Uterus (tissue), 3 donors: ENCODE measurements at regions not wholly inside any gene's neighbourhood (a gene's known extent, or its start where the extent isn't known, plus 50 kb on each side); places are given as distances from the start of the nearest gene placed in this dataset.
"Not testable (repeated sequence)": the region's sequence is repeated elsewhere in the genome, so short reads cannot be mapped to it uniquely, and the experiment has no call there.

Experiments used
- DNase-seq, 2 donors: peaks; one replicate each; pipeline ENCODE4 v3.0.0-alpha.2; 2019 to 2020
- H3K27ac ChIP-seq, 2 donors: fragments of 200-600 bp; sonication (generic); 1 replicate in 1 of 2; 2 replicates in 1 of 2; pipeline ENCODE4 v1.5.1; 2016 to 2018
- H3K27me3 ChIP-seq, 2 donors: fragments of 200-600 bp; sonication (generic); one replicate each; pipeline ENCODE4 v1.5.1; 2018 to 2019; ENCODE audit warnings: control low read depth in 1 of 2
- H3K36me3 ChIP-seq, 2 donors: fragments of 200-600 bp; sonication (generic); one replicate each; pipeline ENCODE4 v1.5.1; 2019; ENCODE audit warnings: control low read depth in 1 of 2
- H3K4me1 ChIP-seq, 2 donors: fragments of 200-600 bp; sonication (generic); one replicate each; pipeline ENCODE4 v1.5.1; 2018 to 2019; ENCODE audit warnings: control low read depth in 1 of 2
- H3K4me3 ChIP-seq, 2 donors: fragments of 200-600 bp; sonication (generic); 1 replicate in 1 of 2; 2 replicates in 1 of 2; pipeline ENCODE4 v1.5.1; 2018 to 2019; ENCODE audit warnings: mild to moderate bottlenecking in 1 of 2
- H3K9me3 ChIP-seq, 2 donors: fragments of 200-600 bp; sonication (generic); one replicate each; pipeline ENCODE4 v1.5.1; 2019; ENCODE audit warnings: control low read depth in 1 of 2
- CTCF ChIP-seq, 4 experiments: fragments of 200-600 bp in 2 of 4; fragments of 450-650 bp in 2 of 4; sonication (generic) in 2 of 4; IDR thresholded peaks; one replicate each; pipeline ENCODE4 v1.5.1; 2016 to 2019; ENCODE audit warnings: antibody characterized with exemption in 4 of 4, mild to moderate bottlenecking in 2 of 4, moderate library complexity in 1 of 4
- POLR2A ChIP-seq, 2 donors: fragments of 450-650 bp; IDR thresholded peaks; one replicate each; pipeline ENCODE4 v1.6.1; 2016; ENCODE audit warnings: antibody characterized with exemption in 2 of 2, mild to moderate bottlenecking in 1 of 2, moderate library complexity in 1 of 2
- intact Hi-C: fragments of 100-400 bp; cut with DNase I; formaldehyde crosslinking; loops from one replicate; pipeline ENCODE4 v1.15.1; 2023; ENCODE audit warnings: low total_unique reads
- donor health status: DM: yes; HTN: yes; CAD: no.

GRCh38 chr6:175680-176079, 116.6 kb upstream of the DUSP22 start:
- intact Hi-C loops = no loop called here
- Histone ChIP-seq H3K27me3 (no peaks in the 10 kb centered on the region), H3K36me3 (no peaks in the 10 kb centered on the region), H3K9me3 (no peaks in the 10 kb centered on the region), H3K4me1 (no peaks in the 10 kb centered on the region), H3K4me3 (no peak overlapping the region), H3K27ac (no peak overlapping the region)
- DNase-seq = no peak
- TF ChIP-seq CTCF (IDR thresholded peaks at IDR 0.05) (no peak), POLR2A (IDR thresholded peaks at IDR 0.05) (no peak)

GRCh38 chr6:176766-177165, 115.5 kb upstream of the DUSP22 start:
- Histone ChIP-seq H3K9me3 (no peaks in the 10 kb centered on the region), H3K27me3 (no peaks in the 10 kb centered on the region), H3K36me3 (no peaks in the 10 kb centered on the region), H3K4me3 (no peak overlapping the region), H3K4me1 (no peaks in the 10 kb centered on the region), H3K27ac (no peak overlapping the region)
- intact Hi-C loops = no loop called here
- DNase-seq = no peak
- TF ChIP-seq POLR2A (IDR thresholded peaks at IDR 0.05) (no peak), CTCF (IDR thresholded peaks at IDR 0.05) (no peak)

GRCh38 chr6:178119-178518, 114.2 kb upstream of the DUSP22 start:
- DNase-seq = no peak
- Histone ChIP-seq H3K4me1 (no peaks in the 10 kb centered on the region), H3K36me3 (no peaks in the 10 kb centered on the region), H3K27ac (no peak overlapping the region), H3K27me3 (no peaks in the 10 kb centered on the region), H3K9me3 (no peaks in the 10 kb centered on the region), H3K4me3 (no peak overlapping the region)
- intact Hi-C loops = no loop called here
- TF ChIP-seq CTCF (IDR thresholded peaks at IDR 0.05) = no peak
- no peak for TF ChIP-seq POLR2A (IDR thresholded peaks at IDR 0.05)

- H3K27ac ChIP-seq, H3K4me3 ChIP-seq, DNase-seq, H3K27me3 ChIP-seq, H3K4me1 ChIP-seq, H3K9me3 ChIP-seq, intact Hi-C loops, H3K36me3 ChIP-seq: not testable (repeated sequence)
Observed at GRCh38 chr6:178929-179328, 113.4 kb upstream of the DUSP22 start.

- H3K27ac ChIP-seq = no peak overlapping the region
- TF ChIP-seq POLR2A (IDR thresholded peaks at IDR 0.05) = no peak
- no peak for TF ChIP-seq CTCF (IDR thresholded peaks at IDR 0.05)
- intact Hi-C loops = no loop called here
Observed at GRCh38 chr6:179340-179950, 112.8 kb upstream of the DUSP22 start.

GRCh38 chr6:180091-180694, 112.1 kb upstream of the DUSP22 start:
- H3K9me3 ChIP-seq, H3K4me3 ChIP-seq, intact Hi-C loops, H3K4me1 ChIP-seq, DNase-seq, H3K27me3 ChIP-seq, H3K36me3 ChIP-seq, H3K27ac ChIP-seq: not testable (repeated sequence)

More at GRCh38 chr6:179340-179950, 112.8 kb upstream of the DUSP22 start:
- Histone ChIP-seq H3K36me3 (no peaks in the 10 kb centered on the region), H3K9me3 (no peaks in the 10 kb centered on the region), H3K27me3 (no peaks in the 10 kb centered on the region), H3K4me3 (no peak overlapping the region), H3K4me1 (no peaks in the 10 kb centered on the region)
- no peak for DNase-seq
